ENCODE measurements at regions not wholly inside any gene's neighbourhood (a gene's known extent, or its start where the extent isn't known, plus 50 kb on each side); places are given as distances from the start of the nearest gene placed in this dataset.
"Not testable (repeated sequence)": the region's sequence is repeated elsewhere in the genome, so short reads cannot be mapped to it uniquely, and the experiment has no call there.

GRCh38 chr16:85279402-85279801, 167.1 kb upstream of the CIBAR2 start:
- no peak for DNase-seq

- no peak for DNase-seq
These were observed 167.7 kb upstream of the CIBAR2 start for GRCh38 chr16:85279825-85280545.

DNA sequence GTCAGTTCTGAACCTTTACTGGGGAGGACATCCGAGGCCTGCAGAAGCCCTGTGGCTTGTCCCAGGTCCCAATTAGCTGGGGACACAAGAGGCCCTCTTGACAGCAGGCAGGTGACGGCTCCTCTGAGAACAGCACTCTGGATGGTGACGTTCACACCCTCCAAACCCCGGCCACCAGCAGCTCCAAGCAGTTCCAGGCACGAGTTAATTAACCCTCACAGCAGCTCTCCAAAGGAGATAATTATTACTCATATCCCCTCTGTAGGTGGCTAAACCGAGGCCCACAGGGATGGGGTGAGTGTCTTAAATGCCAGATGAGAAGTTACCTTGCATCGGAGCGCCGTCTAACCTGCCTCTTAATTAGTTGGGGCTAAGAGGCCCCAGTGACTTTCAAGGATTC, 168.9 kb upstream of the CIBAR2 start:
- DNase-seq: no peak

GRCh38 chr16:85282842-85283241, 170.6 kb upstream of the CIBAR2 start:
- DNase-seq: no peak

- no peak for DNase-seq
These were observed 171.2 kb upstream of the CIBAR2 start for GRCh38 chr16:85283305-85284050.

GRCh38 chr16:85284141-85284817, 172.0 kb upstream of the CIBAR2 start:
- DNase-seq: no peak

- no peak for DNase-seq
These were observed 173.4 kb upstream of the CIBAR2 start for GRCh38 chr16:85285681-85286065.

DNA sequence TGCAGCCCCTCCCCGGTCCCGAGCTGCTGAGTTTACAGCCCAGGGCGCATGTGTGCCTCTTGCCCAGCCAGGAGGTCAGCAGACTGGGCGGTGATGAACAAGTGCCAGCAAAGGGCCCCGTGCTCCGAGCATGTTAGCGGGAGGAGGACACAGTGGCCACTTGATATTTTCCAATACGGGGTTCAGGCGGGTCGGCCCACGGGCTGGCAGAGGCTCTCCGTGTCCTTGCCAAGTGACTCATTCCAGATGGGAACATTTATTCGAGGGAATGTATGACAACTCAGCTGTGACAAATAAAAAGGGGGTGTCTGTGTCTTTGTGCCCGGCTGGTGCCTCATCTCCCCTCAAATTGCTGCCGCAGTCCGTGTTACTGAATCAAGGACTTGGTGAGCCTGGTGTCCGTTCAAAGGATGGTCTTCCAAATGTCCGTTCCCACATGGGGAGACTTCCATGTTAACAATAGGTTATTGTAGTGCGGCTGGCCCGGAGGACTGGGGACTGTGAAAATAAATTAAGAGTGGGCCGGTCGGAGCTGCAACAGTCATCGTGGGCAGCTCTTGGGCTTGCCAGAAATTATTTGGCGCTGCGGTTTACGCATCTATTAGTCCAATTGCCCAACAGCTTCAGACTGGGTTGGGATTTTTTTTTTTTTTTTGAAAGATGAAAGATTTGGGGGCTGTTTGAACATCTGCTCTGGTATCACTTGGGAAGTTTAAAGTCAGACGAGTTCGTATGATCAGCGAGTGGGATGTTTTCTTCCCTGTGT, 174.0 kb upstream of the CIBAR2 start:
- no peak for DNase-seq

DNA sequence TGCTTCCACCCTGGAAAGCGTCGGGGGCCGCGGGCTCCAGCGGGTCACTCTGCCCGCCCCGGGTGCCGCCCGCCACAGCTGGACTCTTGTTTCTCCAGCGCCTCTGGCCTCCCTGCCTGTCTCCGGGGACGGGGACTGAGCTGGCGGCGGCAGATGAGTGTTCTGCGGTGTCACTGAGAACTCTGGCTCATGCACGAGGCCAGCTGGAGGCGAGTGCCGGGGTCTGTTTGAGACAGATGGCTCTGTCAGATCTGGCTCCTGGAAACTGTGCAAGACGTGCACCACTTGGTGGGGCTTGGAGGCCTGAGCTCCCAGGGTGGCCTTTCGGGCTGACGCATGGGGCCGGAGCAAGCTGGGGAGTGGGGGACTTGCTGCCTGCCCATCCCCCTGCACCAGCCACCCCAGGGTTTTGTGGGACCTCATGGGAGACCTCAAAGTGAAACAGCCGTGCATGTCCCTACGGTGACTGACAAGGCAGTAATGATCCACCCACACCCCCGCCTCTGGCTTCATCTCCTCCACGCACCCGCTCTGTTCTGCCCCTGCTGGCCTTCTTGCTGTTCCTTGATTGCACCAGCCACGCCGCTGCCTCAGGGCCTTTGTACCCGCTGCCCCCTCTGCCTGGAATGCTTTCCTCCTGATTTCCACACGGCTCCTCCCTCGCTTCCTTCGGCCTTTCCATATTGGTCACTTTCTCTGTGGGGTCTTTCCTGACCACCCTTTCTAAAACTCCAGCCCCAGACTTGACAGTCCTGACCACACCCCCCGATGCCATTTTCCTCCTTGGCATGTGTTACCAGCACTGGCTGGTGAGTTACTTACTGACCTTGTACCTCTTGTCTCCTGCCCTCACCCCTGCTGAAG, 174.9 kb upstream of the CIBAR2 start:
- no peak for DNase-seq

GRCh38 chr16:85287815-85288109, 175.5 kb upstream of the CIBAR2 start:
- DNase-seq: not testable (repeated sequence)

GRCh38 chr16:85288341-85288868, 176.1 kb upstream of the CIBAR2 start:
- DNase-seq: no peak

GRCh38 chr16:85288869-85289660, 176.8 kb upstream of the CIBAR2 start:
- no peak for DNase-seq

- DNase-seq: no peak
These were observed 177.7 kb upstream of the CIBAR2 start for GRCh38 chr16:85289760-85290625.

- DNase-seq: no peak
These were observed 178.5 kb upstream of the CIBAR2 start for GRCh38 chr16:85290626-85291301.

GRCh38 chr16:85291302-85292148, 179.3 kb upstream of the CIBAR2 start:
- no peak for DNase-seq

DNA sequence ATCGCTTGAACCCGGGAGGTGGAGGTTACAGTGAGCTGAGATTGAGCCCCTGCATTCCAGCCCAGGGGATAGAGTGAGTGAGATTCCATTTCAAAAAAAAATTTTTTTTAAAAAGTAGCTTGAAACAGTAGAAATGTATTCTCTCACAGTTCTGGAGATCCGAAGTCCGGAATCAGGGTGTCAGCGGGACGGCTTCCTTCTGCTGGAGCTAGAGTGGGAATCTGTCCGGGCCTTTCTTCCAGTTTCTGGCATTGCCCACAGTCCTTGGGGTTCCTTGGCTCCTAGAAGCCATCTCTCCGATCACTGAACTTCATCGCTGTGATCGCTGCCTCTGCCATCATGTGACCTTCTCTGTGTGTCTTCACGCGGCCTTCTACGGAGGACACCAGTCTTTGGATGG, 181.2 kb upstream of the CIBAR2 start:
- DNase-seq: no peak

DNA sequence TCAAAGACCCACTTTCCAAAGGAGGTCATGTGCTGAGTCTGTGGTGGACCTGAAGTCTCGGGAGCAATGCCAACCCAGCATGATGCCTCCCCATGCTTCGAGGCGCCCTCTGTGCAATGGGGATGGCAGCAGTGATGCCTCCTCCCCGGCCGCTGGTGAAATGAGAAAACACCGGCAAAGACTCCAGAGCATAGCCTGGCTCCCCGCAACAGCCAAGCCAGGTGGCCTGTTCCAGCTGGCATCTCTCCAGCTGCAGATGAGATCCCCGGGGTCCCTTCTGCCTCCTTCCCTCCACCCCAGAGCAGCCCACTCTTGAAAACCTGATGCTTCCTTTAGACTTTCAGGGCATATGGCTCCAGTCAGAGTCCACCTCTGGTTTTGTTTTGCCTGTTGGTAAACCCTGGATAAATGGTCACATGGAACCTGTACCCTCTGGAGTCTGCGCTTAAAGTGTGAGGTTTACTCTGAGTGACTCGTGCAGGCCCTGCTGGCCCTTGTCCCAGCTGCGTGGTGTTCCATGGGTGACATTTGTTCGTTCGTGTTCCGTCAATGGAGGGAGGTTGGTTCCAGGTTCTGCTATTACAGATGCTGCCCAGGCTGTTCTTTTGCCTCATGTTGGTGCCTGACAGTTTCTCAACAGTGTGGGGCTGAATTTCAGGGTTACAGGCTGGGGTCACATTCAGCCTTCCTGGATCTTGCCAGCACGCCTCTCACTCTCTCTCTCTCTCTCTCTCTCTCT, 181.8 kb upstream of the CIBAR2 start:
- DNase-seq: no peak

Data from activated CD4-positive, alpha-beta T cell treated with anti-CD3 and anti-CD28 coated beads for 4 hours (primary cell).